B cell (primary cell): ENCODE measurements at regions not wholly inside any gene's neighbourhood (a gene's known extent, or its start where the extent isn't known, plus 50 kb on each side); places are given as distances from the start of the nearest gene placed in this dataset.

ENCODE experiments used
- ATAC-seq: fragments of 200-7000 bp; cut with Tn5 transposase; one replicate; pipeline ENCODE4 v1.10.0; 2021; ENCODE audit warnings: low read depth, mild to moderate bottlenecking, moderate number of reproducible peaks, moderate library complexity
- CTCF ChIA-PET: fragments of 350-600 bp; sonication (Branson Sonifier 250); formaldehyde crosslinking; loops from one replicate; lab custom pipeline; 2021; ENCODE audit warnings: antibody characterized with exemption, inconsistent platforms; lab: Charles Lee
- POLR2A ChIA-PET: fragments of 350-600 bp; sonication (Branson Sonifier 250); formaldehyde crosslinking; loops from one replicate; lab custom pipeline; 2021; ENCODE audit warnings: antibody characterized with exemption; lab: Charles Lee
- DNase-seq: peaks from one replicate; pipeline ENCODE4 v3.0.0; 2013
- H2AFZ ChIP-seq: 2 replicates; pipeline ENCODE4 v1.6.1; 2012; ENCODE audit warnings: mild to moderate bottlenecking, low read depth, low read length; ENCODE audit not compliant: insufficient read depth, poor library complexity, severe bottlenecking
- H3K27ac ChIP-seq, 2 donors: 1 replicate in 1 of 2; 2 replicates in 1 of 2; pipeline ENCODE4 v1.5.1; 2012 to 2013; ENCODE audit warnings: low read length in 2 of 2, mild to moderate bottlenecking in 2 of 2, moderate library complexity in 1 of 2
- H3K27me3 ChIP-seq, 4 experiments: fragments of 200-600 bp in 1 of 4; sonication (generic) in 1 of 4; replicated peaks in 1 of 4; 1 replicate in 2 of 4; 2 replicates in 2 of 4; pipeline versions ENCODE4 v1.6.1 to v1.7.0; 2013 to 2016; ENCODE audit warnings: low read length in 3 of 4, mild to moderate bottlenecking in 2 of 4, mixed read lengths in 1 of 4, moderate library complexity in 1 of 4; ENCODE audit not compliant: insufficient read depth in 4 of 4, control insufficient read depth in 3 of 4; ENCODE audit errors: control extremely low read depth in 1 of 4
- H3K36me3 ChIP-seq, 2 experiments: replicated peaks in 1 of 2; 1 replicate in 1 of 2; 2 replicates in 1 of 2; pipeline versions ENCODE4 v1.6.1 to v1.7.1; 2013; ENCODE audit warnings: low read length in 1 of 2; ENCODE audit not compliant: insufficient read depth in 2 of 2, control insufficient read depth in 1 of 2; ENCODE audit errors: control extremely low read depth in 1 of 2, extremely low read depth in 1 of 2
- H3K4me1 ChIP-seq, 2 donors: fragments of 200-600 bp in 1 of 2; sonication (generic) in 1 of 2; 1 replicate in 1 of 2; 2 replicates in 1 of 2; pipeline versions ENCODE4 v1.5.1 to v1.6.1; 2013 to 2017; ENCODE audit warnings: low read length in 2 of 2; ENCODE audit not compliant: control insufficient read depth in 2 of 2, insufficient read depth in 2 of 2
- H3K4me2 ChIP-seq: replicated peaks from 2 replicates; pipeline ENCODE3; 2012; ENCODE audit warnings: mild to moderate bottlenecking, low read depth, low read length; ENCODE audit not compliant: poor library complexity, severe bottlenecking
- H3K4me3 ChIP-seq, 5 experiments: fragments of 200-600 bp in 1 of 5; sonication (generic) in 1 of 5; 1 replicate in 3 of 5; 2 replicates in 2 of 5; pipeline versions ENCODE4 v1.5.1 to v1.7.0; 2011 to 2016; ENCODE audit warnings: low read length in 4 of 5, mild to moderate bottlenecking in 4 of 5, low read depth in 2 of 5, control low read depth in 1 of 5, moderate library complexity in 1 of 5; ENCODE audit not compliant: insufficient read depth in 1 of 5; ENCODE audit errors: control extremely low read depth in 1 of 5, extremely low read depth in 1 of 5
- H3K79me2 ChIP-seq: fragments of 200-600 bp; sonication (generic); one replicate; pipeline ENCODE4 v1.6.0; 2016; ENCODE audit warnings: low read length; ENCODE audit not compliant: control insufficient read depth, insufficient read depth
- H3K9ac ChIP-seq: fragments of 200-600 bp; sonication (generic); 2 replicates; pipeline ENCODE4 v1.6.1; 2017; ENCODE audit warnings: mild to moderate bottlenecking, low read length, moderate library complexity
- H3K9me3 ChIP-seq, 3 donors: one replicate each; pipeline versions ENCODE4 v1.6.1 to v1.7.1; 2013; ENCODE audit warnings: low read length in 2 of 3; ENCODE audit not compliant: control insufficient read depth in 2 of 3, insufficient read depth in 1 of 3; ENCODE audit errors: control extremely low read depth in 1 of 3
- H4K20me1 ChIP-seq: 2 replicates; pipeline ENCODE4 v1.6.0; 2012; ENCODE audit warnings: mild to moderate bottlenecking, low read length; ENCODE audit not compliant: insufficient read depth, control insufficient read depth, poor library complexity, severe bottlenecking
- H3K27ac Mint-ChIP-seq: one replicate; pipeline ENCODE4 v1.8.0; 2021; ENCODE audit warnings: mixed read lengths
- H3K27me3 Mint-ChIP-seq: one replicate; pipeline ENCODE4 v1.8.0; 2021; ENCODE audit warnings: mixed read lengths
- H3K4me1 Mint-ChIP-seq: one replicate; pipeline ENCODE4 v1.8.0; 2021; ENCODE audit warnings: mixed read lengths
- H3K4me3 Mint-ChIP-seq: one replicate; pipeline ENCODE4 v1.8.0; 2021; ENCODE audit warnings: mixed read lengths
- H3K9me3 Mint-ChIP-seq: one replicate; pipeline ENCODE4 v1.8.0; 2022; ENCODE audit warnings: mixed read lengths; ENCODE audit not compliant: insufficient read depth
- EZH2 ChIP-seq: IDR thresholded peaks from 2 replicates; pipeline ENCODE4 v1.6.1; 2012; ENCODE audit warnings: borderline replicate concordance, low read depth, mild to moderate bottlenecking, moderate library complexity, low read length; ENCODE audit not compliant: insufficient read depth, poor library complexity, severe bottlenecking
- WGBS: methylation state at CpG from one replicate; pipeline ENCODE4 v1.1.5; 2013; ENCODE audit warnings: missing lambda C conversion rate; ENCODE audit not compliant: insufficient coverage; 5-methylcytosine and 5-hydroxymethylcytosine counted together
- intact Hi-C: fragments of 100-400 bp; cut with micrococcal nuclease; formaldehyde crosslinking; loops from one replicate; pipeline ENCODE4 v1.10.0; 2022
- TF ChIP-seq, protein P1 (sequence below): fragments of 200-600 bp; IDR thresholded peaks from one replicate; pipeline ENCODE4 v1.8.0; 2022; ENCODE audit warnings: antibody characterized with exemption, mild to moderate bottlenecking

DNA sequence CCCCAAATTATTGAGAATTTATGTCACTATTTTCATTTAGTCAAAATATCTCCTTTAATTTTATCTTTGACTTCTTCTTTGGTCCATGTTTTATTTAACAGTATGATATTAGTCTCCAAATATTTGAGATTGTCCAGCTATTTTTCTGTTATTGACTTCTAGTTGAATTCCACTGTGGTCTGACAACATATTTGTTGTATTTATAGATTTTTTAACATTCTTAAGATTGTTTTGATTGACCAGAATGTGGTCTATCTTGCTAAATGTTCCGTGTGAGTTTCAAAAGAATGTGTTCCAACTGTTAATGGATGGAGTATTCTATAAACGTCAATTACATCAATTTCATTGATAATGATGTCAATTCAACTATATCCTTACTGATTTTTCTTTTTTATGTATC lies 1452.1 kb downstream of the SUCLG1 start:
- Histone ChIP-seq H3K9ac (no peak overlapping the region), H3K27ac (no peak overlapping the region), H3K79me2 (no peaks in the 10 kb centered on the region), H3K4me1 (no peaks in the 10 kb centered on the region), H2AFZ (no peak overlapping the region), H3K4me3 (no peak overlapping the region), H3K27me3 (no peaks in the 10 kb centered on the region), H3K9me3 (peaks cover 0 to under 1% (median 0%) of the 10 kb centered on the region in 3 donors), H3K4me2 (no peak overlapping the region), H3K36me3 (no peaks in the 10 kb centered on the region), H4K20me1 (no peaks in the 10 kb centered on the region)
- Mint-ChIP-seq H3K4me1 (no peaks in the 10 kb centered on the region), H3K27me3 (no peaks in the 10 kb centered on the region), H3K9me3 (no peaks in the 10 kb centered on the region), H3K4me3 (no peak overlapping the region), H3K27ac (no peak overlapping the region)
- no peak for TF ChIP-seq EZH2
- TF ChIP-seq, protein P1, sequence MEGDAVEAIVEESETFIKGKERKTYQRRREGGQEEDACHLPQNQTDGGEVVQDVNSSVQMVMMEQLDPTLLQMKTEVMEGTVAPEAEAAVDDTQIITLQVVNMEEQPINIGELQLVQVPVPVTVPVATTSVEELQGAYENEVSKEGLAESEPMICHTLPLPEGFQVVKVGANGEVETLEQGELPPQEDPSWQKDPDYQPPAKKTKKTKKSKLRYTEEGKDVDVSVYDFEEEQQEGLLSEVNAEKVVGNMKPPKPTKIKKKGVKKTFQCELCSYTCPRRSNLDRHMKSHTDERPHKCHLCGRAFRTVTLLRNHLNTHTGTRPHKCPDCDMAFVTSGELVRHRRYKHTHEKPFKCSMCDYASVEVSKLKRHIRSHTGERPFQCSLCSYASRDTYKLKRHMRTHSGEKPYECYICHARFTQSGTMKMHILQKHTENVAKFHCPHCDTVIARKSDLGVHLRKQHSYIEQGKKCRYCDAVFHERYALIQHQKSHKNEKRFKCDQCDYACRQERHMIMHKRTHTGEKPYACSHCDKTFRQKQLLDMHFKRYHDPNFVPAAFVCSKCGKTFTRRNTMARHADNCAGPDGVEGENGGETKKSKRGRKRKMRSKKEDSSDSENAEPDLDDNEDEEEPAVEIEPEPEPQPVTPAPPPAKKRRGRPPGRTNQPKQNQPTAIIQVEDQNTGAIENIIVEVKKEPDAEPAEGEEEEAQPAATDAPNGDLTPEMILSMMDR: no peak
- POLR2A ChIA-PET: no interaction called here
- CTCF ChIA-PET: no interaction called here
- intact Hi-C loops: no loop called here
- ATAC-seq: no peak
- no CpG with 5 or more reads among the region's 2 CpGs for WGBS
- no peak for DNase-seq

DNA sequence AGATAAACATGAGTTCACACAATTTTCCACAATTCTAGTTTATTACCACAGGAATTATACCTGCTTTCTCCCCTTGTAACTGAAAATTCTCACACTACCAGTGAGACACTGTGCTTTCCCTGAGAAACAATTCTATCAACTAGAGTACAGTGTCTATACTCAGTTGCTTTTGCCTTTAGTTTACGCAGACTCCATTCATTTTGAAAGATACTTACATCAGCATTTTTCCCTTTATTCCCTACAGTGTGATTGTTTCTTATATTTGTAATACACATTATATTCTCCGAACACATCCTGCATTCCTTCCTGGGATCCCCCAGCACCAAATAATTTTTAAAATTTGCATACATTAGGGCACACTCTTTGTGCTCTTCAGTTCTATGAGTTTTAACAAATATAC lies 1455.5 kb downstream of the SUCLG1 start:
- Histone ChIP-seq H3K9ac (no peak overlapping the region), H3K4me2 (no peak overlapping the region), H2AFZ (no peak overlapping the region), H3K36me3 (no peaks in the 10 kb centered on the region), H3K27me3 (no peaks in the 10 kb centered on the region), H3K4me3 (no peak overlapping the region), H3K27ac (no peak overlapping the region), H3K4me1 (no peaks in the 10 kb centered on the region), H3K9me3 (no peaks in the 10 kb centered on the region), H3K79me2 (no peaks in the 10 kb centered on the region), H4K20me1 (no peaks in the 10 kb centered on the region)
- POLR2A ChIA-PET: no interaction called here
- H3K4me3 Mint-ChIP-seq: no peak overlapping the region
- intact Hi-C loops: no loop called here
- DNase-seq (no peak), ATAC-seq (no peak)
- CTCF ChIA-PET: no interaction called here
- WGBS: no CpG with 5 or more reads among the region's 2 CpGs
- H3K9me3 Mint-ChIP-seq: no peaks in the 10 kb centered on the region
- TF ChIP-seq EZH2: no peak
- TF ChIP-seq, protein P1: no peak
- H3K4me1 Mint-ChIP-seq: no peaks in the 10 kb centered on the region
- no peaks in the 10 kb centered on the region for H3K27me3 Mint-ChIP-seq
- H3K27ac Mint-ChIP-seq: no peak overlapping the region
